ENCODE measurements at regions not wholly inside any gene's neighbourhood (a gene's known extent, or its start where the extent isn't known, plus 50 kb on each side); places are given as distances from the start of the nearest gene placed in this dataset.

GRCh38 chr1:42052072-42052699 lies 101.0 kb upstream of the GUCA2B start:
- TF ChIP-seq CTCF (IDR thresholded peaks at IDR 0.05) (no peak), RCOR1 (IDR thresholded peaks at IDR 0.05; ENCODE audit: low read depth, low read length) (no peak), REST (IDR thresholded peaks at IDR 0.05) (no peak), POLR2A (IDR thresholded peaks at IDR 0.05; ENCODE audit: low read length) (no peak), PBX3 (IDR thresholded peaks at IDR 0.05) (no peak)
